HepG2 (cell line): ENCODE measurements at regions not wholly inside any gene's neighbourhood (a gene's known extent, or its start where the extent isn't known, plus 50 kb on each side); places are given as distances from the start of the nearest gene placed in this dataset.

Experiments used
- ASH2L ChIP-seq: fragments of 300-600, 200-600 bp; sonication (generic); IDR thresholded peaks from 2 replicates; pipeline ENCODE4 v1.7.0; 2017; ENCODE audit warnings: low read depth, mild to moderate bottlenecking, moderate library complexity, mixed read lengths, low read length; ENCODE audit not compliant: insufficient read length
- ATM ChIP-seq: fragments of 450-650 bp; IDR thresholded peaks from 2 replicates; pipeline ENCODE4 v1.7.1; 2017; ENCODE audit warnings: mild to moderate bottlenecking, borderline replicate concordance
- GATAD1 ChIP-seq: IDR thresholded peaks from 2 replicates; pipeline ENCODE4 v1.6.1; 2016; ENCODE audit warnings: missing genetic modification reagents, missing compliant biosample characterization
- GATAD2A ChIP-seq: IDR thresholded peaks from 2 replicates; pipeline ENCODE4 v1.6.1; 2016
- GMEB1 ChIP-seq: sonication (generic); formaldehyde crosslinking; IDR thresholded peaks from 2 replicates; pipeline ENCODE4 v1.5.1; 2020; ENCODE audit warnings: missing genetic modification reagents, mild to moderate bottlenecking, borderline replicate concordance
- HNRNPLL ChIP-seq: fragments of 200-400 bp; formaldehyde crosslinking; IDR thresholded peaks from 2 replicates; pipeline ENCODE4 v1.6.1; 2017; ENCODE audit warnings: mild to moderate bottlenecking, low read depth, low read length; ENCODE audit not compliant: poor library complexity, severe bottlenecking
- KLF15 ChIP-seq: sonication (generic); formaldehyde crosslinking; IDR thresholded peaks from 2 replicates; pipeline ENCODE4 v1.8.1; 2023; ENCODE audit warnings: borderline replicate concordance, mild to moderate bottlenecking, inconsistent platforms, missing genetic modification reagents, mixed read lengths
- PCBP2 ChIP-seq: fragments of 200-400 bp; formaldehyde crosslinking; optimal IDR thresholded peaks from 2 replicates; pipeline ENCODE3; 2018; ENCODE audit warnings: low read length, low read depth; ENCODE audit not compliant: poor library complexity, severe bottlenecking
- SNAPC4 ChIP-seq: sonication (generic); formaldehyde crosslinking; IDR thresholded peaks from 2 replicates; pipeline ENCODE4 v1.4.0; 2020; ENCODE audit warnings: mild to moderate bottlenecking, missing genetic modification reagents
- SOX6 ChIP-seq, 2 experiments: fragments of 450-650 bp in 1 of 2; sonication (generic) in 1 of 2; formaldehyde crosslinking in 1 of 2; IDR thresholded peaks; 2 replicates each; pipeline versions ENCODE4 v1.4.0 to v1.6.1; 2017 to 2020; ENCODE audit warnings: antibody characterized with exemption in 1 of 2, mild to moderate bottlenecking in 1 of 2, missing genetic modification reagents in 1 of 2
- TFDP1 ChIP-seq: IDR thresholded peaks from 2 replicates; pipeline ENCODE4 v1.6.1; 2016; ENCODE audit warnings: missing compliant biosample characterization, missing genetic modification reagents, borderline replicate concordance
- ZNF136 ChIP-seq: sonication (generic); formaldehyde crosslinking; IDR thresholded peaks from 2 replicates; pipeline ENCODE4 v1.8.1; 2022; ENCODE audit warnings: low read depth, mild to moderate bottlenecking, moderate library complexity, missing genetic modification reagents
- ZNF24 ChIP-seq: fragments of 450-650 bp; IDR thresholded peaks from 2 replicates; pipeline ENCODE4 v1.6.1; 2017; ENCODE audit warnings: antibody characterized with exemption, mild to moderate bottlenecking
- ZNF543 ChIP-seq: sonication (generic); formaldehyde crosslinking; IDR thresholded peaks from 2 replicates; pipeline ENCODE4 v1.4.0; 2020; ENCODE audit warnings: mild to moderate bottlenecking, missing genetic modification reagents
- TF ChIP-seq, protein P1 (sequence below): sonication (generic); formaldehyde crosslinking; IDR thresholded peaks from 2 replicates; pipeline ENCODE4 v1.4.0; 2020; ENCODE audit warnings: missing genetic modification reagents, borderline replicate concordance

- TF ChIP-seq GMEB1 (CRISPR knock-in tag) (no peak), TFDP1 (CRISPR knock-in tag) (no peak), HNRNPLL (no peak), SOX6 (IDR thresholded peaks at IDR 0.05) (no peak), SOX6 (CRISPR knock-in tag; IDR thresholded peaks at IDR 0.05) (no peak), ATM (no peak), ZNF543 (no peak), SNAPC4 (CRISPR knock-in tag) (no peak), PCBP2 (no peak), GATAD2A (peak; percentile 60), ASH2L (no peak), GATAD1 (no peak), ZNF24 (no peak), ZNF136 (CRISPR knock-in tag) (no peak), KLF15 (CRISPR knock-in tag) (no peak)
- TF ChIP-seq, protein P1, sequence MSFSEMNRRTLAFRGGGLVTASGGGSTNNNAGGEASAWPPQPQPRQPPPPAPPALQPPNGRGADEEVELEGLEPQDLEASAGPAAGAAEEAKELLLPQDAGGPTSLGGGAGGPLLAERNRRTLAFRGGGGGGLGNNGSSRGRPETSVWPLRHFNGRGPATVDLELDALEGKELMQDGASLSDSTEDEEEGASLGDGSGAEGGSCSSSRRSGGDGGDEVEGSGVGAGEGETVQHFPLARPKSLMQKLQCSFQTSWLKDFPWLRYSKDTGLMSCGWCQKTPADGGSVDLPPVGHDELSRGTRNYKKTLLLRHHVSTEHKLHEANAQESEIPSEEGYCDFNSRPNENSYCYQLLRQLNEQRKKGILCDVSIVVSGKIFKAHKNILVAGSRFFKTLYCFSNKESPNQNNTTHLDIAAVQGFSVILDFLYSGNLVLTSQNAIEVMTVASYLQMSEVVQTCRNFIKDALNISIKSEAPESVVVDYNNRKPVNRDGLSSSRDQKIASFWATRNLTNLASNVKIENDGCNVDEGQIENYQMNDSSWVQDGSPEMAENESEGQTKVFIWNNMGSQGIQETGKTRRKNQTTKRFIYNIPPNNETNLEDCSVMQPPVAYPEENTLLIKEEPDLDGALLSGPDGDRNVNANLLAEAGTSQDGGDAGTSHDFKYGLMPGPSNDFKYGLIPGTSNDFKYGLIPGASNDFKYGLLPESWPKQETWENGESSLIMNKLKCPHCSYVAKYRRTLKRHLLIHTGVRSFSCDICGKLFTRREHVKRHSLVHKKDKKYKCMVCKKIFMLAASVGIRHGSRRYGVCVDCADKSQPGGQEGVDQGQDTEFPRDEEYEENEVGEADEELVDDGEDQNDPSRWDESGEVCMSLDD (CRISPR knock-in tag) = no peak
Observed at GRCh38 chr20:50372770-50373088, 137.5 kb upstream of the PTPN1 start (continued).
